ENCODE measurements at regions not wholly inside any gene's neighbourhood (a gene's known extent, or its start where the extent isn't known, plus 50 kb on each side); places are given as distances from the start of the nearest gene placed in this dataset.

- H3K9me3 ChIP-seq (ENCODE audit: low read depth, low read length): no peaks in the 10 kb centered on the region
- no peaks in the 10 kb centered on the region for H4K20me1 ChIP-seq (ENCODE audit: insufficient read depth, low read length)
- no peak overlapping the region for H3K27ac ChIP-seq (ENCODE audit: low read depth, low read length)
- peaks cover 57% of the 10 kb centered on the region for H3K27me3 ChIP-seq (ENCODE audit: insufficient read depth, low read length)
- no peak overlapping the region for H2AFZ ChIP-seq (ENCODE audit: low read length)
- peaks cover 5% of the 10 kb centered on the region for H3K4me1 ChIP-seq (ENCODE audit: insufficient read depth, low read length)
- no peaks in the 10 kb centered on the region for H3K36me3 ChIP-seq (ENCODE audit: insufficient read depth, low read length)
- TF ChIP-seq CTCF (IDR thresholded peaks at IDR 0.05; ENCODE audit: extremely low read depth, low read depth, low read length): no peak
- H3K4me2 ChIP-seq (ENCODE audit: insufficient read depth, low read length): no peak overlapping the region
- H3K4me3 ChIP-seq (ENCODE audit: insufficient read depth, low read length): no peak overlapping the region
- no peaks in the 10 kb centered on the region for H3K79me2 ChIP-seq (ENCODE audit: insufficient read depth, low read length)
- DNase-seq (ENCODE audit: insufficient read length, low spot score, missing footprints): no peak
These were observed 62.2 kb upstream of the ECHDC3 start for GRCh38 chr10:11679946-11680345.

- Histone ChIP-seq H3K4me2 (ENCODE audit: insufficient read depth, low read length) (no peak overlapping the region), H3K4me3 (ENCODE audit: insufficient read depth, low read length) (no peak overlapping the region), H3K4me1 (ENCODE audit: insufficient read depth, low read length) (no peaks in the 10 kb centered on the region), H3K27me3 (ENCODE audit: insufficient read depth, low read length) (peaks cover 50% of the 10 kb centered on the region), H2AFZ (ENCODE audit: low read length) (no peak overlapping the region), H3K36me3 (ENCODE audit: insufficient read depth, low read length) (no peaks in the 10 kb centered on the region), H3K27ac (ENCODE audit: low read depth, low read length) (no peak overlapping the region), H3K9me3 (ENCODE audit: low read depth, low read length) (no peaks in the 10 kb centered on the region), H4K20me1 (ENCODE audit: insufficient read depth, low read length) (no peaks in the 10 kb centered on the region), H3K79me2 (ENCODE audit: insufficient read depth, low read length) (no peaks in the 10 kb centered on the region)
- DNase-seq (ENCODE audit: insufficient read length, low spot score, missing footprints): no peak
- peak; percentile 5 for TF ChIP-seq CTCF (IDR thresholded peaks at IDR 0.05; ENCODE audit: extremely low read depth, low read depth, low read length)
These were observed 63.9 kb upstream of the ECHDC3 start for GRCh38 chr10:11678074-11678793.

GRCh38 chr10:11677480-11677879, 64.7 kb upstream of the ECHDC3 start:
- no peaks in the 10 kb centered on the region for H3K4me1 ChIP-seq (ENCODE audit: insufficient read depth, low read length)
- peaks cover 43% of the 10 kb centered on the region for H3K27me3 ChIP-seq (ENCODE audit: insufficient read depth, low read length)
- DNase-seq (ENCODE audit: insufficient read length, low spot score, missing footprints): no peak
- H3K79me2 ChIP-seq (ENCODE audit: insufficient read depth, low read length): no peaks in the 10 kb centered on the region
- H3K4me2 ChIP-seq (ENCODE audit: insufficient read depth, low read length): no peak overlapping the region
- no peak overlapping the region for H2AFZ ChIP-seq (ENCODE audit: low read length)
- H3K27ac ChIP-seq (ENCODE audit: low read depth, low read length): no peak overlapping the region
- no peaks in the 10 kb centered on the region for H3K9me3 ChIP-seq (ENCODE audit: low read depth, low read length)
- no peaks in the 10 kb centered on the region for H4K20me1 ChIP-seq (ENCODE audit: insufficient read depth, low read length)
- no peak for TF ChIP-seq CTCF (IDR thresholded peaks at IDR 0.05; ENCODE audit: extremely low read depth, low read depth, low read length)
- no peaks in the 10 kb centered on the region for H3K36me3 ChIP-seq (ENCODE audit: insufficient read depth, low read length)
- H3K4me3 ChIP-seq (ENCODE audit: insufficient read depth, low read length): no peak overlapping the region

GRCh38 chr10:11673346-11674280, 62.2 kb upstream of the USP6NL start:
- H2AFZ ChIP-seq (ENCODE audit: low read length): no peak overlapping the region
- peak; percentile 58 for DNase-seq (ENCODE audit: insufficient read length, low spot score, missing footprints)
- H3K9me3 ChIP-seq (ENCODE audit: low read depth, low read length): no peaks in the 10 kb centered on the region
- H3K4me3 ChIP-seq (ENCODE audit: insufficient read depth, low read length): no peak overlapping the region
- TF ChIP-seq CTCF (IDR thresholded peaks at IDR 0.05; ENCODE audit: extremely low read depth, low read depth, low read length): no peak
- H4K20me1 ChIP-seq (ENCODE audit: insufficient read depth, low read length): no peaks in the 10 kb centered on the region
- H3K36me3 ChIP-seq (ENCODE audit: insufficient read depth, low read length): no peaks in the 10 kb centered on the region
- H3K4me2 ChIP-seq (ENCODE audit: insufficient read depth, low read length): no peak overlapping the region
- no peaks in the 10 kb centered on the region for H3K79me2 ChIP-seq (ENCODE audit: insufficient read depth, low read length)
- no peak overlapping the region for H3K27ac ChIP-seq (ENCODE audit: low read depth, low read length)
- H3K4me1 ChIP-seq (ENCODE audit: insufficient read depth, low read length): no peaks in the 10 kb centered on the region
- peaks cover 20% of the 10 kb centered on the region for H3K27me3 ChIP-seq (ENCODE audit: insufficient read depth, low read length)

Data from osteoblast (primary cell).